CD4-positive, alpha-beta T cell treated with Interleukin-1 beta for 1 hour (primary cell): ENCODE measurements at regions not wholly inside any gene's neighbourhood (a gene's known extent, or its start where the extent isn't known, plus 50 kb on each side); places are given as distances from the start of the nearest gene placed in this dataset.
"Not testable (repeated sequence)": the region's sequence is repeated elsewhere in the genome, so short reads cannot be mapped to it uniquely, and the experiment has no call there.

ENCODE experiments used
- DNase-seq, 2 donors: peaks; one replicate each; pipeline ENCODE4 v3.0.0-alpha.2; 2020 to 2022

- DNase-seq, result no peak
Observed at GRCh38 chr14:40072175-40072574, 639.9 kb upstream of the FBXO33 start.

- DNase-seq, result no peak
Observed at GRCh38 chr14:40058901-40059897, 627.0 kb upstream of the FBXO33 start.

GRCh38 chr14:40053416-40053815, 621.2 kb upstream of the FBXO33 start:
- no peak for DNase-seq

GRCh38 chr14:40028991-40029390, 596.8 kb upstream of the FBXO33 start:
- DNase-seq, result no peak

GRCh38 chr14:40025101-40025500, 592.9 kb upstream of the FBXO33 start:
- DNase-seq, result no peak

- DNase-seq, result no peak
Observed at GRCh38 chr14:40010961-40011360, 578.7 kb upstream of the FBXO33 start.

- DNase-seq, result no peak
Observed at GRCh38 chr14:40009771-40010170, 577.5 kb upstream of the FBXO33 start.

GRCh38 chr14:40008345-40008744, 576.1 kb upstream of the FBXO33 start:
- DNase-seq, result not testable (repeated sequence)

- DNase-seq, result no peak
Observed at GRCh38 chr14:40004871-40005500, 572.8 kb upstream of the FBXO33 start.

GRCh38 chr14:40003773-40004172, 571.5 kb upstream of the FBXO33 start:
- no peak for DNase-seq

GRCh38 chr14:39998854-39999253, 566.6 kb upstream of the FBXO33 start:
- DNase-seq, result no peak

- no peak for DNase-seq
Observed at GRCh38 chr14:39998114-39998513, 565.9 kb upstream of the FBXO33 start.

GRCh38 chr14:39991041-39991440, 558.8 kb upstream of the FBXO33 start:
- no peak for DNase-seq

- DNase-seq, result no peak
Observed at GRCh38 chr14:39988939-39989338, 556.7 kb upstream of the FBXO33 start.

GRCh38 chr14:39984323-39984722, 552.1 kb upstream of the FBXO33 start:
- no peak for DNase-seq

GRCh38 chr14:39977198-39977597, 545.0 kb upstream of the FBXO33 start:
- DNase-seq, result no peak

GRCh38 chr14:39974036-39974435, 541.8 kb upstream of the FBXO33 start:
- no peak for DNase-seq

- DNase-seq, result no peak
Observed at GRCh38 chr14:39972704-39973103, 540.5 kb upstream of the FBXO33 start.

- DNase-seq, result no peak
Observed at GRCh38 chr14:39967885-39968284, 535.7 kb upstream of the FBXO33 start.

- DNase-seq, result no peak
Observed at GRCh38 chr14:39957987-39958386, 525.8 kb upstream of the FBXO33 start.

- no peak for DNase-seq
Observed at GRCh38 chr14:39957290-39957689, 525.1 kb upstream of the FBXO33 start.

- no peak for DNase-seq
Observed at GRCh38 chr14:39956372-39956771, 524.1 kb upstream of the FBXO33 start.

- DNase-seq, result no peak
Observed at GRCh38 chr14:39948235-39948634, 516.0 kb upstream of the FBXO33 start.

GRCh38 chr14:39946807-39947206, 514.6 kb upstream of the FBXO33 start:
- DNase-seq, result no peak
